Dendritic cell treated with granulocyte-macrophage colony-stimulating factor and Interleukin-4, amounts not matched to agents 40 ng/mL and 50 ng/mL, for 4 days (primary cell): ENCODE measurements at regions not wholly inside any gene's neighbourhood (a gene's known extent, or its start where the extent isn't known, plus 50 kb on each side); places are given as distances from the start of the nearest gene placed in this dataset.

Experiments
- H3K27ac Mint-ChIP-seq: one replicate; pipeline ENCODE4 v1.8.0; 2022; ENCODE audit warnings: mild to moderate bottlenecking, mixed read lengths
- H3K27me3 Mint-ChIP-seq: one replicate; pipeline ENCODE4 v1.8.0; 2022; ENCODE audit warnings: mild to moderate bottlenecking, mixed read lengths
- H3K36me3 Mint-ChIP-seq: one replicate; pipeline ENCODE4 v1.8.0; 2022; ENCODE audit warnings: low read depth, mixed read lengths
- H3K4me1 Mint-ChIP-seq: one replicate; pipeline ENCODE4 v1.8.0; 2022; ENCODE audit warnings: low read depth, mixed read lengths
- H3K4me3 Mint-ChIP-seq: one replicate; pipeline ENCODE4 v1.8.0; 2022; ENCODE audit warnings: mild to moderate bottlenecking, moderate library complexity, mixed read lengths
- H3K9me3 Mint-ChIP-seq: one replicate; pipeline ENCODE4 v1.8.0; 2022; ENCODE audit warnings: mixed read lengths
- intact Hi-C: fragments of 100-400 bp; cut with micrococcal nuclease; formaldehyde crosslinking; loops from one replicate; pipeline ENCODE4 v1.15.0; 2022

DNA sequence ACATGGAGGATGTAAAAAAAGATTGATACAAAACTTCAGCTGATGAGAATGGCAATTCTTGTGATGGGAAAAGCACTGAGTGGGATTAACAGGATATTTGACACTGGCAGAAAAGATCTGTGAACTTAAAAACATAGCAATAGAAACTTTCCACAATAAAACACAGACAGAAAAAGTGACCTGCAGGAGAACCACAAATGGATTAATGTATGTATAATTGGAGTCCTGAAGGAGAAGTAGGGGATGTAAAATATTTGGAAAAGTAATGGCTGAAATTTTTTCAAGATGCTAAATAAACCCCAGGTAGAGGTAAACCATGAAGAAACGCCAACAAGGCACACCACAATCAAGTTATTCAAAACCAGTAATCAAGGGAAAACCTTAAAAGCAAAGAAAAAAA lies 130.8 kb upstream of the C14orf180 start:
- Mint-ChIP-seq H3K36me3 (no peaks in the 10 kb centered on the region), H3K9me3 (peaks cover 24% of the 10 kb centered on the region), H3K4me1 (no peaks in the 10 kb centered on the region), H3K4me3 (no peak overlapping the region), H3K27me3 (peaks cover 11% of the 10 kb centered on the region), H3K27ac (no peak overlapping the region)
- intact Hi-C loops, result no loop called here

DNA sequence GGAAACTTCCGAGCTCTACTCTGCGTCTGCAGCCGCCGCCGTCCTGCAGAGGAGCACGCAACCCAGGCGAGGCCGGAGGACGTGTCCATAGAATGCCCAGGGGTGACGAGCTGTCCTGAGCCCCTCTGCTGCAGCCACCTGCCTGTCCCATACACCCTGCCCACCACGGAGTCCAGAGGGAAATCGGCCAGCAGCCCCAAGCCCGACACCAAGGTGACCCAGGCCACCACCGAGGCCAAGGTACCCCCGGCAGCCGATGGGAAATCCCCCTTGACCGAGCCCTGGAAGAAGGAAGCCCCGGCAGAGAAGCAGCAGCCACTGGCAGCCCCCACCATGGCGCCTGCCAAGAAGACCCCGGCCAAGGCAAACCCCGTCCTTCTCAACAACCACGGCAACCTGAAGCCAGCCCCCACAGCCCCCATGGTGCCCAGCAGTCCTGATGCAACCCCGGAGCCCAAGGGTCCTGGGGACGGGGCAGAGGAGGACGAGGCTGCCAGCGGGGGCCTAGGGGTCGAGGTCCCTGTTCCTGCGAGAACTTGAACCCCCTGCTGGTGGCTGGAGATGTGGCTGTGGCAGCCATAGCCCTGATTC lies 128.7 kb upstream of the C14orf180 start:
- Mint-ChIP-seq H3K27ac (no peak overlapping the region), H3K4me3 (no peak overlapping the region), H3K27me3 (peaks cover 15% of the 10 kb centered on the region), H3K4me1 (no peaks in the 10 kb centered on the region), H3K9me3 (peaks cover 16% of the 10 kb centered on the region), H3K36me3 (no peaks in the 10 kb centered on the region)
- intact Hi-C loops, result no loop called here

- H3K27ac Mint-ChIP-seq, result no peak overlapping the region
Measured at GRCh38 chr14:104451474-104451873, 128.1 kb upstream of the C14orf180 start.

DNA sequence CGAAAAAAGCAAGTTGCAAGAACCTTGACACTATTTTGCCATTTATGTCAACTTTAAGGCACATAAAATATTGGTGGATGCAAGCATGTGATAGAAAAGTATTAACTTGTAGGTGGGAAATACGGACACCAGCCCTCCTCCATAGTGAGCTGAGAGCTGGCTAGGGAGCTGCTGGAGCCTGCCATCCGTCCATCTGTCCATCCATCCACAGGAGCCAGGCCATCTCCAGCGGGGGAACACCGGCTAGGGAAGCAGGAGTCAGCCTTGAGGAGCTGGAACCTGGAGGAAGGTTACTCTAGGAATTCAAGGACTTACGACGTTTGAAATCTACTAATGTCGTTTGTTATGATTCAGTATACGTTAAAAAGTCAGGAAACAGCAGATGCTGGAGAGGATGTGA lies 120.7 kb upstream of the C14orf180 start:
- intact Hi-C loops, result no loop called here
- Mint-ChIP-seq H3K27ac (no peak overlapping the region), H3K27me3 (peaks cover 49% of the 10 kb centered on the region), H3K36me3 (no peaks in the 10 kb centered on the region), H3K4me3 (no peak overlapping the region), H3K4me1 (no peaks in the 10 kb centered on the region), H3K9me3 (no peaks in the 10 kb centered on the region)

More at GRCh38 chr14:104451474-104451873, 128.1 kb upstream of the C14orf180 start:
- peaks cover 19% of the 10 kb centered on the region for H3K27me3 Mint-ChIP-seq
- intact Hi-C loops, result no loop called here
- no peaks in the 10 kb centered on the region for H3K4me1 Mint-ChIP-seq
- no peaks in the 10 kb centered on the region for H3K36me3 Mint-ChIP-seq
- H3K4me3 Mint-ChIP-seq, result no peak overlapping the region
- peaks cover 16% of the 10 kb centered on the region for H3K9me3 Mint-ChIP-seq

DNA sequence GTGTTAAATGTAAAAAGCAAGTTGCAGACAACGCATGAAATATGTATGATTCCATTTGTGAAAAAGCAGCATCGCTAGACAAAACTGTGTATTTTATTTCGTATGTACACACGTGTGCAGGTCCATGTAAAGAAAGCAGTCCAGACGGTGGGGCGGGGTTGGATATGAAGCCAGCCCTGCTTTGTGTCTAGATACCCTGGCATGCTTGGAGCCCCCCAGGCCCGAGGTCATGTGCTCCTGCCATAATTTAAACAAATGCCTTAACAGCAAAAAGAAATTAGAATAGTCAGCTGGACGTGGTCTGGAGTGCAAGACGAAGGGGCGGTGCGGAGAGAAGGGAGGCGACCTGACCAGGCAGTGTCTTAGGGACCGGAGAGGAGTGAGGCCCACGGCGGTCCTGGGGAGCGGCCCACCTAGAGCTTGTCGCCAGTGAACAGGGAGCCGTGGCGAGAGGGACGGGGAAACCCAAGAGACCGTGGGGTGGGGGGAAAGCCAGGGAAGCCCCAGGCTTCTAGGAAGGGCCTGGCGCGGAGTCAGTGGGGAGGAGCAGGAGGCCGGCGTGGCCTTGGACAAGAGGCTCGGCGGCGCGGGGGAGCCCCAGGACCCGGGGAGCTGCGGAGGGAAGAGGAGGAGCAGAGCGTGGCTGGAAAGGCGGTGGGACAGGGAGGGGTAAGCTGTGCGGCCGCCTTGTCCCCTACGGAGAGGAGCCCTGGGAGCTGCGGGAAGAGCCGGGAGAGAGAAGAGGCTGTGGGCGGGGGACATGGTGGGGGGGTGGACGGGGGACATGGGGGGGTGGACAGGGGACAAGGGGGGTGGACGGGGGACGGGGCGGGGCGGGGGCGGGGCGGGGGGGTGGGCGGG lies 118.5 kb upstream of the C14orf180 start:
- intact Hi-C loops, result no loop called here
- Mint-ChIP-seq H3K27me3 (peaks cover 52% of the 10 kb centered on the region), H3K27ac (no peak overlapping the region), H3K36me3 (no peaks in the 10 kb centered on the region), H3K9me3 (no peaks in the 10 kb centered on the region), H3K4me3 (no peak overlapping the region), H3K4me1 (no peaks in the 10 kb centered on the region)

DNA sequence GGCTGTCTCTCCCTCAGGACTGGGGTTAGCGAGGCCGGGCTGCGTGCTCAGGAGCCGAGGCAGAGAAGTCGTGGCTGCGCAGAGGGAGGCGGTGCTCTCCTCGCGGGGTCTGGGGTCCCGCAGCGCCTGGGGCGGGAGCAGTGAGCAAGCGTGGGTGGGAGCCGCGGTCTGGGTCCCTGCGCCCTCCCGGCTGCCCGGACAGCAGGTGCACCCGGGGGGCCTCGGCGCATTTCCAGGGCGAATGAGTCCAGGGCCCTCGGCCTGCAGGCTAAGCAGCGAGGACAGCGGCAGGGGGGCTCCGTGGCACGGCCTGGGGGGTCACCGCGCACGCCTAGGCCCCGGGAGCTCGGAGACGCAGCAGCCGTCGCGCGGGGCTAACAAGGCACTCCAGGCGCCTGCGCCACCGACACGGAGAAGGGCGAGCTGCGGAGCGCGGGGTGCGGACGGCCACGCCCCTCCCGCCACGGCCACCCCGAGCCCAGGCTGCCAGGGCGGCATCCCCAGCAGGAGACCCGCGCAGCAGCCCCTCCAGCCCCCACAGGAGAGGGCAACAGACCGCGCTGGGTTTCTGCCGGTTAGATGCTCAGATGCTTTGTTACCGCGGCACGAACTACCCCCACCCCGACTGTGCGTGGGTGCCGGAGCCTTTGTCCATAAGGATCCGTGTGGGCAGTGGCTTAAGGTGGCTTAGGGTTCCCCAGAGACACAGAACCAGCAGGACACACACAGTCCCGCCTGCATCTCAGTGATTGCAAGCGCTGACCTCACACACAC lies 117.7 kb upstream of the C14orf180 start:
- intact Hi-C loops, result no loop called here
- Mint-ChIP-seq H3K4me1 (no peaks in the 10 kb centered on the region), H3K27ac (no peak overlapping the region), H3K9me3 (no peaks in the 10 kb centered on the region), H3K27me3 (peaks cover 48% of the 10 kb centered on the region), H3K36me3 (no peaks in the 10 kb centered on the region), H3K4me3 (no peak overlapping the region)

GRCh38 chr14:104462651-104463630 lies 116.6 kb upstream of the C14orf180 start:
- no peaks in the 10 kb centered on the region for H3K4me1 Mint-ChIP-seq
- H3K36me3 Mint-ChIP-seq, result no peaks in the 10 kb centered on the region
- no peak overlapping the region for H3K27ac Mint-ChIP-seq
- peaks cover 48% of the 10 kb centered on the region for H3K27me3 Mint-ChIP-seq
- H3K4me3 Mint-ChIP-seq, result no peak overlapping the region
- no peaks in the 10 kb centered on the region for H3K9me3 Mint-ChIP-seq
- intact Hi-C loops, result no loop called here

- H3K27ac Mint-ChIP-seq, result no peak overlapping the region
- no peak overlapping the region for H3K4me3 Mint-ChIP-seq
- no peaks in the 10 kb centered on the region for H3K9me3 Mint-ChIP-seq
- intact Hi-C loops, result no loop called here
- no peaks in the 10 kb centered on the region for H3K36me3 Mint-ChIP-seq
- no peaks in the 10 kb centered on the region for H3K4me1 Mint-ChIP-seq
- H3K27me3 Mint-ChIP-seq, result peaks cover 36% of the 10 kb centered on the region
Measured at GRCh38 chr14:104464907-104465306, 114.7 kb upstream of the C14orf180 start.

- intact Hi-C loops, result no loop called here
- no peaks in the 10 kb centered on the region for H3K36me3 Mint-ChIP-seq
- no peaks in the 10 kb centered on the region for H3K9me3 Mint-ChIP-seq
- no peaks in the 10 kb centered on the region for H3K4me1 Mint-ChIP-seq
- peaks cover 28% of the 10 kb centered on the region for H3K27me3 Mint-ChIP-seq
- no peak overlapping the region for H3K27ac Mint-ChIP-seq
- no peak overlapping the region for H3K4me3 Mint-ChIP-seq
Measured at GRCh38 chr14:104465482-104466390, 113.8 kb upstream of the C14orf180 start.

DNA sequence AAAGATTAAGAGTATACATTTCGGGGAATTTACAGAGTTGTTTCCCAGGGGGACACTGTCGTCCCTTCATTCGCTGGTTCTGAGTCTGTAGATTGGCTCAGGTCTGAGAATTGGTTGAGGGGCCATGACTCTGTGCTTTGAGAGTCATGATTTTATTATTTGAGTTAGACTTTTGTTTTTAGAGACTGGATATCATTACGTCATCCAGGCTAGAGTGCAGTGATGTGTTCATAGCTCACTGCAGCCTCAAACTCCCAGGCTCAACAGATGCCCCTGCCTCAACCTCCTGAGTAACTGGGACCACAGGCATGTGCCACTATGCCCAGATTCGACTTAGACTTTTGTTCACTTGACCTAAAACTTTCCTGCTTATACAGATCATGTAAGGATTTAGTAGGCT lies 112.3 kb upstream of the C14orf180 start:
- H3K4me3 Mint-ChIP-seq, result no peak overlapping the region
- H3K4me1 Mint-ChIP-seq, result no peaks in the 10 kb centered on the region
- intact Hi-C loops, result no loop called here
- H3K27me3 Mint-ChIP-seq, result peaks cover 20% of the 10 kb centered on the region
- no peak overlapping the region for H3K27ac Mint-ChIP-seq
- no peaks in the 10 kb centered on the region for H3K9me3 Mint-ChIP-seq
- H3K36me3 Mint-ChIP-seq, result no peaks in the 10 kb centered on the region

GRCh38 chr14:104467641-104468040 lies 111.9 kb upstream of the C14orf180 start:
- no peak overlapping the region for H3K4me3 Mint-ChIP-seq
- H3K9me3 Mint-ChIP-seq, result no peaks in the 10 kb centered on the region

DNA sequence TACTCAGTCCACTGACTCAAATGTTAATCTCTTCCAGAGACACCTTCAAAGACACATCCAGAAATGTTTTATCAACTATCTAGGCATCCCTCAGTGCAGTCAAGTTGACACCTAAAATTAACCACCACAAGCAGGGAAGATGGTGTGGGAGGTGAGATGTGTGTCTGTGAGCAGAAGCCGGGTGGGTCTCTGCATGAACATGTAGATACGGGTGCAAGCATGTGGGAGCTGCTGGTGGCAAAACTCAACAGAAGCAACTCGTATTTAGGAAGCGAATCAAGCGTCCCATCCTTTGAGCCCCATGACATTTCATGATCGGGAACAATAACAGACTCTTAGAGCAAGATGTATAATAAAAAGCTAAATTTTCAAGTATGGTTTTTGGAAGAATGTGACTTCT lies 110.0 kb upstream of the C14orf180 start:
- Mint-ChIP-seq H3K36me3 (no peaks in the 10 kb centered on the region), H3K27ac (no peak overlapping the region), H3K9me3 (no peaks in the 10 kb centered on the region), H3K27me3 (peaks cover 2% of the 10 kb centered on the region), H3K4me3 (no peak overlapping the region), H3K4me1 (no peaks in the 10 kb centered on the region)
- intact Hi-C loops, result no loop called here

More at GRCh38 chr14:104467641-104468040, 111.9 kb upstream of the C14orf180 start:
- Mint-ChIP-seq H3K36me3 (no peaks in the 10 kb centered on the region), H3K27ac (no peak overlapping the region), H3K27me3 (peaks cover 19% of the 10 kb centered on the region), H3K4me1 (no peaks in the 10 kb centered on the region)
- intact Hi-C loops, result no loop called here
